ENCODE measurements at regions not wholly inside any gene's neighbourhood (a gene's known extent, or its start where the extent isn't known, plus 50 kb on each side); places are given as distances from the start of the nearest gene placed in this dataset.
"Not testable (repeated sequence)": the region's sequence is repeated elsewhere in the genome, so short reads cannot be mapped to it uniquely, and the experiment has no call there.

DNA sequence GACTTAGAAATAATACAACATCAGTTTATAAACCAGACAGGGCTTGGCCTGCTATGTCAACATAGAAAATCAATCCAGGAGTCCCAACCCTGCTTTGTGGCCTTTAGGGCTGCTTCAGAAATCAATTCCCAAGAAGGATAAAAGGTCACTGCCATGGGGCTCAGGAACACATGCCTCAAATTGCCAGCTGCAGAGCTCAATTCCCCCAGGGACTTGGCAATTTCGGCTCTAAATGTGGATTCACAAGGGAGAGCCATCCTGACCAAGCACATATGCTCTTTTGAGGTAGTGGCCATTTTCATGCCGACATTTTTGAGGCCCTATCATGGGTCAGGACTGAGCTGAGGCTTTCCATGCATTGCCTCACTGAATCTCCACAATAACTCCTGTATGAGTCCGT lies 97.5 kb downstream of the SPDYE17 start:
- H3K4me3 ChIP-seq (ENCODE audit: control insufficient read depth in 1 of 7, extremely low read depth in 1 of 7, insufficient read depth in 4 of 7, low read depth in 2 of 7, low read length in 6 of 7); CTCF ChIA-PET; H3K4me1 ChIP-seq (ENCODE audit: control extremely low read depth in 1 of 4, control insufficient read depth in 4 of 4, insufficient read depth in 4 of 4, low read length in 3 of 4); H3K36me3 ChIP-seq (ENCODE audit: control insufficient read depth in 4 of 4, insufficient read depth in 4 of 4, low read length in 3 of 4); POLR2A ChIA-PET; H3K27me3 ChIP-seq (replicated peaks in 2 of 5; ENCODE audit: control insufficient read depth in 4 of 5, insufficient read depth in 5 of 5, low read length in 4 of 5); H3K27ac ChIP-seq (ENCODE audit: insufficient read depth in 1 of 2, low read depth in 1 of 2, low read length in 2 of 2, poor library complexity in 1 of 2, severe bottlenecking in 2 of 2); H3K9me3 ChIP-seq (ENCODE audit: control extremely low read depth in 1 of 5, control insufficient read depth in 4 of 5, insufficient read depth in 2 of 5, low read depth in 1 of 5, low read length in 4 of 5); DNase-seq: not testable (repeated sequence)
- WGBS (ENCODE audit: insufficient coverage) = 94% methylated on average over 2 of the region's 3 CpGs

GRCh38 chr7:76932957-76933356 lies 99.2 kb downstream of the SPDYE17 start:
- H3K4me3 ChIP-seq (ENCODE audit: control insufficient read depth in 1 of 7, extremely low read depth in 1 of 7, insufficient read depth in 4 of 7, low read depth in 2 of 7, low read length in 6 of 7); H3K27me3 ChIP-seq (replicated peaks in 2 of 5; ENCODE audit: control insufficient read depth in 4 of 5, insufficient read depth in 5 of 5, low read length in 4 of 5); H3K27ac ChIP-seq (ENCODE audit: insufficient read depth in 1 of 2, low read depth in 1 of 2, low read length in 2 of 2, poor library complexity in 1 of 2, severe bottlenecking in 2 of 2); H3K36me3 ChIP-seq (ENCODE audit: control insufficient read depth in 4 of 4, insufficient read depth in 4 of 4, low read length in 3 of 4); POLR2A ChIA-PET; CTCF ChIA-PET; H3K9me3 ChIP-seq (ENCODE audit: control extremely low read depth in 1 of 5, control insufficient read depth in 4 of 5, insufficient read depth in 2 of 5, low read depth in 1 of 5, low read length in 4 of 5); DNase-seq; H3K4me1 ChIP-seq (ENCODE audit: control extremely low read depth in 1 of 4, control insufficient read depth in 4 of 4, insufficient read depth in 4 of 4, low read length in 3 of 4): not testable (repeated sequence)
- no CpG with 5 or more reads among the region's 4 CpGs for WGBS (ENCODE audit: insufficient coverage)

DNA sequence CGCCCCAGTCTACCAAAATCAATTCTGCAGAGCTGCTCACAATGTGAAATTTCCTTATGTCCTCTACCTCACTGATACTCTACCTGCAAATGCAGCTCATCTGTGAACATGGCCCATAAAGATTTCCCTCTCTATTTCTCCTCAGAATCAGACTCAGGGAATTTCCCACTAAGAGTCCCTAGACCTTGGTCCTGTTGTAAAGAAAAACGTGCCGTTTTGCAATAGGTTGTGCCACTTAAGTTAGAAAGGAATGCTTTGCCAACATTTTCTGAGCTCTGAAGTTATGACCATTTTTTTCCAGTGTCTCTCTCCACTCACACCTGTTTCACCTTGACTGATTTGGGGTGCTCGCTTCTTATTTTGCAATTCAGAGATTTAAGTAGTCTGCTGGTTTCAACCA lies 100.7 kb downstream of the SPDYE17 start:
- H3K9me3 ChIP-seq (ENCODE audit: control extremely low read depth in 1 of 5, control insufficient read depth in 4 of 5, insufficient read depth in 2 of 5, low read depth in 1 of 5, low read length in 4 of 5); H3K36me3 ChIP-seq (ENCODE audit: control insufficient read depth in 4 of 4, insufficient read depth in 4 of 4, low read length in 3 of 4); H3K4me3 ChIP-seq (ENCODE audit: control insufficient read depth in 1 of 7, extremely low read depth in 1 of 7, insufficient read depth in 4 of 7, low read depth in 2 of 7, low read length in 6 of 7); H3K27ac ChIP-seq (ENCODE audit: insufficient read depth in 1 of 2, low read depth in 1 of 2, low read length in 2 of 2, poor library complexity in 1 of 2, severe bottlenecking in 2 of 2); H3K4me1 ChIP-seq (ENCODE audit: control extremely low read depth in 1 of 4, control insufficient read depth in 4 of 4, insufficient read depth in 4 of 4, low read length in 3 of 4); POLR2A ChIA-PET; CTCF ChIA-PET; DNase-seq; H3K27me3 ChIP-seq (replicated peaks in 2 of 5; ENCODE audit: control insufficient read depth in 4 of 5, insufficient read depth in 5 of 5, low read length in 4 of 5): not testable (repeated sequence)
- WGBS (ENCODE audit: insufficient coverage) = no CpG with 5 or more reads among the region's 4 CpGs

GRCh38 chr7:76930416-76930815 lies 101.7 kb downstream of the SPDYE17 start:
- H3K27ac ChIP-seq (ENCODE audit: insufficient read depth in 1 of 2, low read depth in 1 of 2, low read length in 2 of 2, poor library complexity in 1 of 2, severe bottlenecking in 2 of 2); POLR2A ChIA-PET; H3K9me3 ChIP-seq (ENCODE audit: control extremely low read depth in 1 of 5, control insufficient read depth in 4 of 5, insufficient read depth in 2 of 5, low read depth in 1 of 5, low read length in 4 of 5); H3K27me3 ChIP-seq (replicated peaks in 2 of 5; ENCODE audit: control insufficient read depth in 4 of 5, insufficient read depth in 5 of 5, low read length in 4 of 5); CTCF ChIA-PET; H3K4me3 ChIP-seq (ENCODE audit: control insufficient read depth in 1 of 7, extremely low read depth in 1 of 7, insufficient read depth in 4 of 7, low read depth in 2 of 7, low read length in 6 of 7); H3K4me1 ChIP-seq (ENCODE audit: control extremely low read depth in 1 of 4, control insufficient read depth in 4 of 4, insufficient read depth in 4 of 4, low read length in 3 of 4); DNase-seq; H3K36me3 ChIP-seq (ENCODE audit: control insufficient read depth in 4 of 4, insufficient read depth in 4 of 4, low read length in 3 of 4): not testable (repeated sequence)
- WGBS (ENCODE audit: insufficient coverage) = 88% methylated on average over 4 of the region's 5 CpGs

- H3K27me3 ChIP-seq (replicated peaks in 2 of 5; ENCODE audit: control insufficient read depth in 4 of 5, insufficient read depth in 5 of 5, low read length in 4 of 5); H3K4me1 ChIP-seq (ENCODE audit: control extremely low read depth in 1 of 4, control insufficient read depth in 4 of 4, insufficient read depth in 4 of 4, low read length in 3 of 4); DNase-seq; POLR2A ChIA-PET; CTCF ChIA-PET; H3K27ac ChIP-seq (ENCODE audit: insufficient read depth in 1 of 2, low read depth in 1 of 2, low read length in 2 of 2, poor library complexity in 1 of 2, severe bottlenecking in 2 of 2); H3K4me3 ChIP-seq (ENCODE audit: control insufficient read depth in 1 of 7, extremely low read depth in 1 of 7, insufficient read depth in 4 of 7, low read depth in 2 of 7, low read length in 6 of 7); H3K36me3 ChIP-seq (ENCODE audit: control insufficient read depth in 4 of 4, insufficient read depth in 4 of 4, low read length in 3 of 4); H3K9me3 ChIP-seq (ENCODE audit: control extremely low read depth in 1 of 5, control insufficient read depth in 4 of 5, insufficient read depth in 2 of 5, low read depth in 1 of 5, low read length in 4 of 5): not testable (repeated sequence)
- 10% methylated on average over 1 of the region's 4 CpGs for WGBS (ENCODE audit: insufficient coverage)
Observed at GRCh38 chr7:76928751-76929150, 103.4 kb downstream of the SPDYE17 start.

- CTCF ChIA-PET, DNase-seq, POLR2A ChIA-PET: not testable (repeated sequence)
Observed at GRCh38 chr7:76927741-76928393, 104.3 kb downstream of the SPDYE17 start.

GRCh38 chr7:76926416-76926815 lies 105.7 kb downstream of the SPDYE17 start:
- CTCF ChIA-PET; DNase-seq; POLR2A ChIA-PET; H3K36me3 ChIP-seq (ENCODE audit: control insufficient read depth in 4 of 4, insufficient read depth in 4 of 4, low read length in 3 of 4); H3K4me3 ChIP-seq (ENCODE audit: control insufficient read depth in 1 of 7, extremely low read depth in 1 of 7, insufficient read depth in 4 of 7, low read depth in 2 of 7, low read length in 6 of 7); H3K4me1 ChIP-seq (ENCODE audit: control extremely low read depth in 1 of 4, control insufficient read depth in 4 of 4, insufficient read depth in 4 of 4, low read length in 3 of 4); H3K27me3 ChIP-seq (replicated peaks in 2 of 5; ENCODE audit: control insufficient read depth in 4 of 5, insufficient read depth in 5 of 5, low read length in 4 of 5); H3K9me3 ChIP-seq (ENCODE audit: control extremely low read depth in 1 of 5, control insufficient read depth in 4 of 5, insufficient read depth in 2 of 5, low read depth in 1 of 5, low read length in 4 of 5); H3K27ac ChIP-seq (ENCODE audit: insufficient read depth in 1 of 2, low read depth in 1 of 2, low read length in 2 of 2, poor library complexity in 1 of 2, severe bottlenecking in 2 of 2): not testable (repeated sequence)

More at GRCh38 chr7:76927741-76928393, 104.3 kb downstream of the SPDYE17 start:
- H3K36me3 ChIP-seq (ENCODE audit: control insufficient read depth in 4 of 4, insufficient read depth in 4 of 4, low read length in 3 of 4); H3K27me3 ChIP-seq (replicated peaks in 2 of 5; ENCODE audit: control insufficient read depth in 4 of 5, insufficient read depth in 5 of 5, low read length in 4 of 5); H3K9me3 ChIP-seq (ENCODE audit: control extremely low read depth in 1 of 5, control insufficient read depth in 4 of 5, insufficient read depth in 2 of 5, low read depth in 1 of 5, low read length in 4 of 5); H3K4me1 ChIP-seq (ENCODE audit: control extremely low read depth in 1 of 4, control insufficient read depth in 4 of 4, insufficient read depth in 4 of 4, low read length in 3 of 4); H3K4me3 ChIP-seq (ENCODE audit: control insufficient read depth in 1 of 7, extremely low read depth in 1 of 7, insufficient read depth in 4 of 7, low read depth in 2 of 7, low read length in 6 of 7); H3K27ac ChIP-seq (ENCODE audit: insufficient read depth in 1 of 2, low read depth in 1 of 2, low read length in 2 of 2, poor library complexity in 1 of 2, severe bottlenecking in 2 of 2): not testable (repeated sequence)
- no CpG with 5 or more reads among the region's 3 CpGs for WGBS (ENCODE audit: insufficient coverage)
